ENCODE measurements at regions not wholly inside any gene's neighbourhood (a gene's known extent, or its start where the extent isn't known, plus 50 kb on each side); places are given as distances from the start of the nearest gene placed in this dataset.

DNA sequence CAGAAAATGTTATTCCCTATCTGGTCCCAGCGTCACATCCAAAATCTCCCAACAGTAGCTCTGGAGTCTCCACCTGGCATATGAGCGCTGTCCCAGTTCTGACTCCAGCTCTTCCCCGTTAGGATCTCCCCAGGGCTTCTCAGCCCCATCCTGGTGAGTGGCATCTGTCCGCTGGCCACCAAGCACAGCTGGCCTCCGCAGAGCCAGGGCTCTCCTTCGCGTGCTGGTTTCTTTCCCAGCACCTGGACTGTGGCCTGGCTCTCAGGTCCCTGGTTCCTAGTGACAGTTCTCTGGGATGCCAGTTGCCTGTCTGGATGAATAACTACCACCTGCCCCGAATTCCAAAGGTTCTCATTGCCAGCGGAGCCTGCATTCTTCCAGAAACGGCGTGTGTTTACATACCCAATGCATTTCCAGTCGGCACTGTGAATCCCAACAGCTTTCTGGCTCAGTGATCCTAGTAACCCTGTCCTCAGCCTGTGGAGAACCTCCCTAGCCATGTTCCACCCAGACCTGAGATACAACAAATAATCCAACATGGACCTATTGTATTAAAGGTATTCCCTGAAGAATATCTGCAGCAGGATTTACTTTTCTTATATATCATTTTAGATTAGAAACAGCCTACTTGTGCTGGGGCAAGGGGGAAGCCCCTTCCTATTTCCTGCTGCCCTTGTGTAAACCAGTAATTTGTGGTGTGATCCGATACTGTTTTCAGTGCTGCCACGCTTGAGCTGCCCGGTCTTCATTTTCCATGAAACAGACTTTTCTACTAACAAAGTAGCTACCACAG, 69.9 kb upstream of the PDE10A start:
- intact Hi-C loops (cut with micrococcal nuclease), result no loop called here

DNA sequence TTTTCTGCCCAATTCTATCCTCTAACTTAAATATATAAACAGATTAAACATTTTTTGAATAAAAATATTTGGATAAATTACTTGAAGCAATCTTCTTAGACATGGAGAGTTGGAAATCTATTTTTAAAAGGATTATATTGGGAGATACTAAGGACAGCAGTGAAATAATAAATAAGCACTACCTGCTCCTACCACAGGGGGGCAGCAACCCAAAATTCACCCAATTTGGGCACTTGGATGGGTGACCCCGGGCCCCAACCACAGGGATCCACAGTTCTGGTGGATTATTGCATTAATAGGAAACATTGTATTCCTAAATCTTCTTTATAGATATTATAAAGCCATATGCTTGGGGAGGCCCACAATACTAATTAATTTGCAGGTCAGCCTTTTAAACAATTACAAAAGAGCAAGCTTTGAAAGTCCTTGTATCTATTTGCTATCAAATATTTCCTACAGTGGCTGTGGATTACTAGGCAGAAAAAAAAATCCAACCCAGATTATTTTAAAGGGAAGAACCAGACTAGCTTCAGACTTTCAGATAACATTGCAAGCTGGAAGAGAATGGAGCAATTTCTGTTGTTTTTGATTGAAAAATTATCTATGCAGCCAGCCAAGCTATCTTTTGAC, 66.4 kb upstream of the PDE10A start:
- intact Hi-C loops (cut with micrococcal nuclease), result loop anchor here (1.0 to 2.0 kb wide), 2 partner anchors 121 to 377 kb away; no protein-coding TSS in a partner anchor

DNA sequence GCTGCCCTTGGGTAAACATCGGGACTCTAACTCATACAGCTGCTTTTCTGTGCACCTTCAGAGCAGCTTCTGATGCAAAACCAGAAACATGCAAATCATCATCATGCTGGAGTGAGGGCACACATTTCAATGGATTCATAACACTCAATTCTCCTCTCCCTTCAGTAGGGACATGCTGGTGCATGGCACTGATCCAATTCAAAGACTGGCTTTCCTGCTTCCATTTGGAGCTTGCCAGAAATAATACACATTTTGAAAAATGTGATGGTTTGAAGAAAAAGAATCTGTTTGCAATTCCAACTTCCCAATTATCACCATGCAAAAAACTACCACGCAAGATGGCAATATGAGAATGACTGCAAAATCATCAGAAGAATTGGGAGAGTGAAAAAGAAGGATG, 65.2 kb upstream of the PDE10A start:
- intact Hi-C loops (cut with micrococcal nuclease), result loop anchor here (2.0 kb wide), 1 partner anchor 379 kb away; no protein-coding TSS in a partner anchor

DNA sequence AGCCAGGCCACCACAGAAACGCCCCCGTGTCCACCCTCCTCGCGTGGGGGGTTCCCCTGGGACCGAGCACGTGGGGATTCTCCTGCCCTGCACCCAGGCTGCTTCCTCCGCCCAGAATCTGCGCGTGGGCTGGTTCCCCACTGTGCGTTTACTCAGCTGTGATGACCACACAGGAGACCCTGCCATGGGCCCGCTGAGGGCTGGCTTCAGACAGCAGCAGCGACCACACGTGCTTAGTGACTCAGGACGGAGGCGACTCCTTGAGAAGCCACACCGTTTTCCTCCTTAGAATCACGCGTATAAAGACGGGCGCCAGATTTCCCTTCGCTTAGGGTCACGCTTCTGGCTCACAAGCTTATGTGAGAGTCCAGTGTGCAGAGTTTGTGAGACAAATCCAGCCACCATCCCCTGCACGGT, 63.9 kb upstream of the PDE10A start:
- intact Hi-C loops (cut with micrococcal nuclease), result no loop called here

DNA sequence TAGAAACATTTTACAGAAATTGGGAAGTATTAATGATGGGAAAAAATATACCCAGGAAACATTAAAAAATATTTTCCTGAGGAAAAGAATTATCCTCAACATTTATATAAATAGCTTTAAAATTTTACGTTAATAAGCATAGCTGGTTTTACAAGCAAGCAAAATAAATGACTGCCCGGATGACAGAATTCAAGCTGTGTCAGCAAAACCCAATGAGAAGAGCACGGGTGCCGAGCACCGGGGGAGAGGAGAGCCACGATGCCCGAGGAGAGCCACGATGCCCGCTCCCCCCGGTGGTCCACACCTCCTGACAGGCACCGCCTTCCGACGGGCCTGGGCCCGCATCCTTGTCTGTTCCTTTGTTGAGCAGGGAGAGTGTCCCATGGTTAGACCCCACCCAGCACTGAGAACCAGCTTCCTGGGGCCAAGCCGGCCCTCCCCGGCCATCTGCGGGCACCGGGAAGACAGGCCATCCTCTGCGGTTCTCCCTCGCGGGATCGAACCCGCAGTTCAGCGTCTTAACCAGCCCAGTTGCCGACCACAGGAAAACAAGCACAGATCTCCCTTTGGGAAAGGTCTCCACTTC, 63.3 kb upstream of the PDE10A start:
- intact Hi-C loops (cut with micrococcal nuclease), result no loop called here

DNA sequence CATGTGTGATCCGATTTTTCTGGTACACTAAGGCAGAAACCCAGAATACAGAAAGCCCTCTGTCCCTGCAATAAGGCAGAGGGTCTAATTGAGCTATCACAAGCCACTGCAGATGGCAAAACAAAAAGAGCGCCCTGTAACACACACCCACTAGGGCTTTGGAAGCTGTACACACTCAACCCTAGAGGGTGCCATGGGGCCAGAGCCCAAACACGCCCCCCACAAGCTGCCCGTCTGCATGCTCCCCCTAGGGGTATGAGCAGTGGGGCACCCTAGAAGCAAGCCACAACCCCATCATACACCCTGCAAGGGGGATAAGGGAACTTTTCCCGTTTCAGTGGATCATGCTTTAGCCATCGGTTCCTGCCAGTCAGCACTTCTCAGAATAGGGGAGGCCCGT, 62.2 kb upstream of the PDE10A start:
- intact Hi-C loops (cut with micrococcal nuclease), result no loop called here

DNA sequence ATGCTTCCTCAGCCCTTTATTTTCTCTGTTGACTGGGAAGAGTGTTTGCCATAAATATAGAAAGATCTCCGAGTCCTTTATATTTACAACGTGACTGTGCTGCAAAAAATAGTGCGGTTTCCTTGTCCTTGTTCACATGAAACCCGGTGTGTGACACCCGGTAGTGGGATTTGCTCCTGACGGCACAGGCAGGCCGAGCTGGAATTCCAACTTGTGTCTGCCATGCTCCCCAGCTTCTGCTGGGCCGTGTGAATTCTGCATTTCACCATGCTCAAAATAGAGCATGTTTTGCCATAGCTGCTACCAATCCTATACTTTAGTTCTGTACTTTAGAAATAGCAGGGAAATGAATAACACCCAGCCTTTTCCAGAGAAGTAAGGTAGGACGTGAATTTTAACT, 60.3 kb upstream of the PDE10A start:
- intact Hi-C loops (cut with micrococcal nuclease), result no loop called here

DNA sequence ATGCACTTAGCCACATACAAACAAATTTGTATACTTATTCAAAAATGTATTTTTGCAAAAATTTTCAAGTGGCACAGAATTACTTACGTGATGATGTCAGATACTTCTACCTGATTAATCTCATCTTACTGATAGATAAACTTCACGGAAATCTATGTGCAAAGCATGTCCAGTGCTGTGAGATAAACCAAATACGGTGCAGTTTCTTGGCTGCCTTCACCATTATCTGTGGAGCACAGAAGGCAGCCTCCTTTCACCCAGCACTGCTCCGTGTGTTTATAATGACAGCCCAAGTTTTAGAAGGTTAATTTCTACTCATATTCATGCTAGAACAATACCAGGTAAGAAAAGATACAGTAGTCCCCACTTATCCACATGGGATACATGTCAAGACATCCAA, 59.0 kb upstream of the PDE10A start:
- intact Hi-C loops (cut with micrococcal nuclease), result no loop called here

DNA sequence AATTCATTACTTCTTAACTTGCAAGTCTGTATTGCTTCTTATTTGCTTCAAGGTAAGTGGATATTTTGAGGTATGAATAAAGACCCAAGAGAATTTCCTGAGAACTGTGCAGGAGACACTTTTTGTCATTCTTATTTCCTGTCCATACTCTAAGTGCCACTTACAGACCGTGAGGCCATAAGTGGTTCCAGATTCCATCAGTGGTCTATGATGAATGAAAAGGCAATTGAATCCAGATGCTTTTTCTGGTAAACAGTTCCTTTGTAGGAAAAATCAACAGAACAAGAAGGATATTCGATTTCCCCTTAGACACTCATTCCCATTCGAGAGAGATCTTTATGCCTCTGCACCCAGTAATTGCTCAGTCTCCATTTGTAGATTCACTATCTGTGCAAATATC, 58.3 kb upstream of the PDE10A start:
- intact Hi-C loops (cut with micrococcal nuclease), result no loop called here

DNA sequence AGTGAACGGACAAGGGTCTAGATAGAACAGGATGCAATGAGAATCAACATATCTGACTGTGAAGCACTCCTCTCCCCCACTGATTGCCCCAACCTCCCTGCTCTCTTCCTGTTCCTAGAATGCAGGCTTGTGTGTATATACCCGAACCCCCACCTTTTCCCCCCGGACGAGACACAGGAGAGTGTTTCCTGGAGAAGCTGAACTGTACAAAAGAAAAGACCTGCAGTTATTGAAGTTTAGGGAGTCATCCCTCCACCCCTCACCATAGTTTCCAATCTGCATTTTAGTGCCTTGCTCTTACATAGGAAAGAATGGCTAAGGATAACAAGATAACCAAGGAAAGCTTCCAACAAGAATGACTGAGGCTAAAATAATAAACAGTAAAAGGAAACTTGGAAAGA, 55.5 kb upstream of the PDE10A start:
- intact Hi-C loops (cut with micrococcal nuclease), result no loop called here

DNA sequence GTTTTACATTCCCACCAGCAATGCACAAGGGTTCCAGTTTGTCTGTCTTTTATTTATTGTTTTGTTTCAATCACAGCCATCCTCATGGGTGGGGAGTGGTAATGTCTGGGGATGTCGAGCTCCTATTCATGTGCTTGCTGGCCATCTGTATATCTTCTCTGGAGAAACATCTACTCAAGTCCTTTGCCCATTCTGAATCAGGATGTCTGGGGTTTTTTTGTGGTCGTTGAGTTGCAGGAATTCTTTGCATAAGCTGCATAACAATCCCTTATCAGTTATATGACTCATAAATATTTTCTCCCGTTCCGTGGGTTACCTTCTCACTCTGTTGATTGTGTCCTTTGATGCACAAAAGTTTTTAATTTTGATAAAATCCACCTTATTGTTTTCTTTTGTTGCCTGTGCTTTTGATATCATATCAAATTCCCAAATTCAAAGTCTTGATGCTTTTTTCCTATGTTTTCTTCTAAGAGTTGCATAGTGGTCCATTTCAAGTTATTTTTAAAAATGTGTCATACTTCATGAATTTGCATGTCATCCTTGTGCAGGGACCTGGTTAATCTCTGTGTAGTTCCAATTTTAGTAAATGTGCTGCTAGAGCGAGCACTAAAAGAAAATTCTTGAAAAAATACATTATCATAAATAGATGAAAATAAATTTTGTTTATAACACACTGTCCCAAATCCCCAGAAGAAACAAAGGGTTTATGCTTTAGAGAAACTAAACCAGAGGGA, 54.9 kb upstream of the PDE10A start:
- intact Hi-C loops (cut with micrococcal nuclease), result no loop called here

DNA sequence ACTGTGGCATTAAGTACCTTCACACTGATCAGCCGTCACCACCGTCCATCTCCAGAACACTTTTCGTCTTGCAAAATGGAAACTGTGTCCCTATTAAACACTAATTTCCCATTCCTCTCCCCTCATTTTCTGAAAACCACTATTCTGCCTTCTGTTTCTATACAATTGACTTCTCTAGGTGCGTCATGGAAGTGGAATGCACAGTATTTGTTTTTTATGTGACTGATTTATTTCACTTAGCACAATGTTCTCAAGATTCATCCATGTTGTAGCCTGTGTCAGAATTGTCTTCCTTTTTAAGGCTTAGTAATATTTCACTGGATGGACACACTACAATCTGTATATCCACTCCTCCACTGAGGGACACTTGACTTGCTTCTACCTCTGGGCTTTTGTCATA, 53.8 kb upstream of the PDE10A start:
- intact Hi-C loops (cut with micrococcal nuclease), result no loop called here

DNA sequence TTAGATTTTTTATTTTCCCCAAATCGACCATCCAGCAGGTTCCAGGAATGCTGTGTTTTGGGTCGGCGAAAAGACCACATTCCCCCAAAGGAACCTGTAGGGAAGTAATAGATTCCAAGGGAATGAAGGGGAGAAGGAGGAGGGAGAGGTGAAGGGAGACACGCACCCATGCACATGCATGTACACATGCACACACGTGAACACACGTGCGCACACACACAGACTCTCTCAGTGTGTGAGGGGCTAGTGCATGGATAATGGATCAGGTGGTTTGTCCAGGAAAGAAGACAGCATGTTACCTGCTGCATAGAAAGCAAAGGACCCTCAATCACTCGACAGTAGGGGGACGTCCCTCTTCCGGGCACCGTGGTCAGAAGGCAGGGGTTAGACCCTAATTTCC, 52.4 kb upstream of the PDE10A start:
- intact Hi-C loops (cut with micrococcal nuclease), result no loop called here

DNA sequence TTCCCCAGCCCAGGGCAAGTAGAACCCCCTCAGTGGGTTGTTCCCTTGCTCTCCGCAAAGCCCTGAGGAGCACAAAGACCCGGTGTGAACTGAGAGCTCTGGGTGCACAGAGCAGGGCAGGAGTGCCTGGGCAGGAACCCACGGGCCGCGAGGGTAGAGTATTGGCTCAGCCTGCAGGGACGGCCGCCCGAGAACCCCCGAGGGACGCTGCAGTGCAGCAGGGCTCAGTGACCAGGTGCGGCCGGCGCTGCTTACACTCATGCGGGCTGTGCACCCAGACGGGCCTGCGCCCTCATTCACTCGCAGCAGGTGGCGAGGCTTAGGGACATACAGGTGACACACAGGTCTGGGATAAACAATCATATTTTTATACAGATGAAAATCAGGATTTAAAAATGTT, 51.9 kb upstream of the PDE10A start:
- intact Hi-C loops (cut with micrococcal nuclease), result no loop called here

DNA sequence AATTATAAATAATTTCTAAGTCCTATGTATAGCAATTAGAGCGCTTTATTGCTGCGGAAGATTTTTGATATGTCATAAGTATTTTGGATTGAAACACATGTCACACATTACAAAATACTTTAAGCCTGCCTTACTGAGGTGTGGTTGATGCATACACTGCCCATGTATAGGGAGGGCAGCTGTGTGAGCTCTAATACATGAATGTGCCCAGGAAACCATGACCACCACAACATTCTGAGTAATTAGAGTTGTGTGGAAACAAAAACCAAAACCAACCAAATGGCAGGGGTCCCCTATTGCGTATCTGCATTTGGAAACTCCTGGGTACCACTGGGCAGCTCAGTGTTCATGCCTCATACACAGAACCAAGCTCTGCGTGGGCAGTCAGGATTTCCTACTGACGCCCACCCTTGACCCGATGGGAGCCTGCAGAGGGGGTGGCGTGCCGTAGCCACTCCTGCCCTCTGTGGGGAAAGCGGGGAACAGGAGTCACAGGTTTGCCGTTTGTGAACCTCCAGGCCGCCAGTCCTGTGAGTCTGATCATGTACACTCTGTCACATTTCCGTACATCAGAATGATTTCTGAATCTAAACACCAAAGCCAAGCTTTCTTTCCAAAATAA, 50.9 kb upstream of the PDE10A start:
- intact Hi-C loops (cut with micrococcal nuclease), result no loop called here
